Peyer's patch (tissue), 4 donors: ENCODE measurements at regions not wholly inside any gene's neighbourhood (a gene's known extent, or its start where the extent isn't known, plus 50 kb on each side); places are given as distances from the start of the nearest gene placed in this dataset.

ENCODE experiments used
- CTCF ChIP-seq, 6 experiments: fragments of 450-650 bp in 4 of 6; fragments of 200-600 bp in 2 of 6; sonication (generic) in 1 of 6; IDR thresholded peaks; one replicate each; pipeline ENCODE4 v1.5.1; 2017 to 2019; ENCODE audit warnings: antibody characterized with exemption in 6 of 6, mild to moderate bottlenecking in 3 of 6, moderate library complexity in 1 of 6
- POLR2A ChIP-seq, 2 donors: fragments of 450-650 bp; IDR thresholded peaks; one replicate each; pipeline ENCODE4 v1.5.1; 2017; ENCODE audit warnings: antibody characterized with exemption in 2 of 2, mild to moderate bottlenecking in 2 of 2, moderate library complexity in 2 of 2

GRCh38 chr6:17227403-17227802, 53.8 kb upstream of the RBM24 start:
- no peak for TF ChIP-seq CTCF (IDR thresholded peaks at IDR 0.05)
- TF ChIP-seq POLR2A (IDR thresholded peaks at IDR 0.05): no peak
